ENCODE measurements at regions not wholly inside any gene's neighbourhood (a gene's known extent, or its start where the extent isn't known, plus 50 kb on each side); places are given as distances from the start of the nearest gene placed in this dataset.

- no peak for TF ChIP-seq POLR2A (IDR thresholded peaks at IDR 0.05; ENCODE audit: low read length)
- TF ChIP-seq, protein P1, sequence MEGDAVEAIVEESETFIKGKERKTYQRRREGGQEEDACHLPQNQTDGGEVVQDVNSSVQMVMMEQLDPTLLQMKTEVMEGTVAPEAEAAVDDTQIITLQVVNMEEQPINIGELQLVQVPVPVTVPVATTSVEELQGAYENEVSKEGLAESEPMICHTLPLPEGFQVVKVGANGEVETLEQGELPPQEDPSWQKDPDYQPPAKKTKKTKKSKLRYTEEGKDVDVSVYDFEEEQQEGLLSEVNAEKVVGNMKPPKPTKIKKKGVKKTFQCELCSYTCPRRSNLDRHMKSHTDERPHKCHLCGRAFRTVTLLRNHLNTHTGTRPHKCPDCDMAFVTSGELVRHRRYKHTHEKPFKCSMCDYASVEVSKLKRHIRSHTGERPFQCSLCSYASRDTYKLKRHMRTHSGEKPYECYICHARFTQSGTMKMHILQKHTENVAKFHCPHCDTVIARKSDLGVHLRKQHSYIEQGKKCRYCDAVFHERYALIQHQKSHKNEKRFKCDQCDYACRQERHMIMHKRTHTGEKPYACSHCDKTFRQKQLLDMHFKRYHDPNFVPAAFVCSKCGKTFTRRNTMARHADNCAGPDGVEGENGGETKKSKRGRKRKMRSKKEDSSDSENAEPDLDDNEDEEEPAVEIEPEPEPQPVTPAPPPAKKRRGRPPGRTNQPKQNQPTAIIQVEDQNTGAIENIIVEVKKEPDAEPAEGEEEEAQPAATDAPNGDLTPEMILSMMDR (IDR thresholded peaks at IDR 0.05), result no peak
- TF ChIP-seq BHLHE40 (IDR thresholded peaks at IDR 0.05; ENCODE audit: low read depth, low read length), result no peak
- TF ChIP-seq, protein P2, sequence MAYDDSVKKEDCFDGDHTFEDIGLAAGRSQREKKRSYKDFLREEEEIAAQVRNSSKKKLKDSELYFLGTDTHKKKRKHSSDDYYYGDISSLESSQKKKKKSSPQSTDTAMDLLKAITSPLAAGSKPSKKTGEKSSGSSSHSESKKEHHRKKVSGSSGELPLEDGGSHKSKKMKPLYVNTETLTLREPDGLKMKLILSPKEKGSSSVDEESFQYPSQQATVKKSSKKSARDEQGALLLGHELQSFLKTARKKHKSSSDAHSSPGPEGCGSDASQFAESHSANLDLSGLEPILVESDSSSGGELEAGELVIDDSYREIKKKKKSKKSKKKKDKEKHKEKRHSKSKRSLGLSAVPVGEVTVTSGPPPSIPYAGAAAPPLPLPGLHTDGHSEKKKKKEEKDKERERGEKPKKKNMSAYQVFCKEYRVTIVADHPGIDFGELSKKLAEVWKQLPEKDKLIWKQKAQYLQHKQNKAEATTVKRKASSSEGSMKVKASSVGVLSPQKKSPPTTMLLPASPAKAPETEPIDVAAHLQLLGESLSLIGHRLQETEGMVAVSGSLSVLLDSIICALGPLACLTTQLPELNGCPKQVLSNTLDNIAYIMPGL (CRISPR knock-in tag; IDR thresholded peaks at IDR 0.05; ENCODE audit: borderline replicate concordance), result no peak
These were observed 270.1 kb downstream of the IRS1 start for GRCh38 chr2:226529556-226529955.

Data from A549 (cell line).